Endothelial cell of umbilical vein (primary cell): ENCODE measurements at regions not wholly inside any gene's neighbourhood (a gene's known extent, or its start where the extent isn't known, plus 50 kb on each side); places are given as distances from the start of the nearest gene placed in this dataset.

Source experiments
- BruUV-seq: library from RNA; stranded (reverse); fragments of 400-500 nt; replicated peaks from 2 replicates; lab custom pipeline; 2021; lab: Mats Ljungman, UMichigan
- CTCF ChIA-PET: fragments of 300-600, 350-600 bp; sonication (Branson Sonifier 250); formaldehyde crosslinking; loops from one replicate; lab custom pipeline; 2021; ENCODE audit warnings: antibody characterized with exemption, inconsistent platforms; lab: Charles Lee
- POLR2A ChIA-PET: fragments of 300-600, 350-600 bp; sonication (Branson Sonifier 250); formaldehyde crosslinking; loops from one replicate; lab custom pipeline; 2021; ENCODE audit warnings: antibody characterized with exemption, inconsistent platforms; lab: Charles Lee
- DNase-seq: peaks from one replicate; pipeline ENCODE4 v3.0.0-alpha.2; 2011; ENCODE audit warnings: low read depth, low spot score
- FAIRE-seq: peaks from 2 replicates; lab custom pipeline; 2011; peaks lifted over from hg19 to GRCh38; lab: Jason Lieb, UNC
- H2AFZ ChIP-seq: 2 replicates; pipeline ENCODE4 v1.6.0; 2012; ENCODE audit warnings: low read depth, low read length, control low read depth, inconsistent platforms
- H3K27ac ChIP-seq: 2 replicates; pipeline ENCODE4 v1.5.1; 2011; ENCODE audit warnings: low read depth, mild to moderate bottlenecking, control low read depth, low read length, moderate library complexity; ENCODE audit not compliant: insufficient read depth
- H3K27me3 ChIP-seq, 2 experiments: 2 replicates each; pipeline versions ENCODE4 v1.6.0 to v1.6.1; 2011; ENCODE audit warnings: low read length in 2 of 2, mixed read lengths in 1 of 2; ENCODE audit not compliant: control insufficient read depth in 2 of 2, insufficient read depth in 2 of 2
- H3K36me3 ChIP-seq, 2 experiments: 2 replicates in 1 of 2; 3 replicates in 1 of 2; pipeline ENCODE4 v1.5.1; 2011; ENCODE audit warnings: low read length in 2 of 2, mild to moderate bottlenecking in 1 of 2, moderate library complexity in 1 of 2; ENCODE audit not compliant: control insufficient read depth in 2 of 2, insufficient read depth in 2 of 2; ENCODE audit errors: extremely low read depth in 1 of 2
- H3K4me1 ChIP-seq: 3 replicates; pipeline ENCODE4 v1.5.1; 2011; ENCODE audit warnings: mild to moderate bottlenecking, low read length; ENCODE audit not compliant: control insufficient read depth, insufficient read depth; ENCODE audit errors: extremely low read depth
- H3K4me2 ChIP-seq: 2 replicates; pipeline ENCODE4 v1.6.1; 2011; ENCODE audit warnings: low read length, control low read depth, mixed read lengths; ENCODE audit not compliant: insufficient read depth
- H3K4me3 ChIP-seq, 3 experiments: fragments of 200-600 bp in 1 of 3; sonication (generic), shearing (Covaris generic) in 1 of 3; replicated peaks in 1 of 3; 2 replicates each; pipeline ENCODE4 v1.5.1; 2011 to 2016; ENCODE audit warnings: control low read depth in 3 of 3, low read length in 3 of 3, mild to moderate bottlenecking in 2 of 3, inconsistent platforms in 1 of 3, low read depth in 1 of 3, moderate library complexity in 1 of 3; ENCODE audit not compliant: insufficient read depth in 1 of 3
- H3K79me2 ChIP-seq: 2 replicates; pipeline ENCODE4 v1.6.0; 2012; ENCODE audit warnings: low read length, inconsistent platforms; ENCODE audit not compliant: control insufficient read depth, insufficient read depth
- H3K9ac ChIP-seq: replicated peaks from 2 replicates; pipeline ENCODE3; 2011; ENCODE audit warnings: low read length, control low read depth; ENCODE audit not compliant: insufficient read depth; ENCODE audit errors: extremely low read depth
- H3K9me1 ChIP-seq: replicated peaks from 3 replicates; pipeline ENCODE4 v1.6.0; 2011; ENCODE audit warnings: mild to moderate bottlenecking, low read length; ENCODE audit not compliant: control insufficient read depth, insufficient read depth; ENCODE audit errors: extremely low read depth
- H3K9me3 ChIP-seq: replicated peaks from 2 replicates; pipeline ENCODE4 v1.5.1; 2012; ENCODE audit warnings: low read length, inconsistent platforms; ENCODE audit not compliant: control insufficient read depth, insufficient read depth
- H4K20me1 ChIP-seq: replicated peaks from 2 replicates; pipeline ENCODE3; 2011; ENCODE audit warnings: mild to moderate bottlenecking, low read length; ENCODE audit not compliant: control insufficient read depth, insufficient read depth; ENCODE audit errors: extremely low read depth
- EZH2 ChIP-seq: IDR thresholded peaks from 2 replicates; pipeline ENCODE4 v1.6.1; 2012; ENCODE audit warnings: borderline replicate concordance, low read depth, mild to moderate bottlenecking, moderate library complexity, low read length, inconsistent platforms; ENCODE audit not compliant: severe bottlenecking
- FOS ChIP-seq: IDR thresholded peaks from 2 replicates; pipeline ENCODE4 v1.6.1; 2011; ENCODE audit warnings: mild to moderate bottlenecking, low read length, moderate library complexity, borderline replicate concordance; ENCODE audit not compliant: insufficient read depth
- GATA2 ChIP-seq: IDR thresholded peaks from 2 replicates; pipeline ENCODE4 v1.7.0; 2011; ENCODE audit warnings: low read depth, mild to moderate bottlenecking, moderate library complexity, mixed read lengths, low read length; ENCODE audit not compliant: insufficient read length, insufficient read depth
- JUN ChIP-seq: IDR thresholded peaks from 2 replicates; pipeline ENCODE4 v1.6.1; 2011; ENCODE audit warnings: borderline replicate concordance, low read depth; ENCODE audit not compliant: insufficient read length, insufficient read depth
- MYC ChIP-seq: IDR thresholded peaks from one replicate; pipeline ENCODE4 v1.6.1; 2011; ENCODE audit warnings: mild to moderate bottlenecking, low read depth, low read length
- POLR2A ChIP-seq: IDR thresholded peaks from 2 replicates; pipeline ENCODE4 v1.6.1; 2012; ENCODE audit warnings: low read depth, mild to moderate bottlenecking, control low read depth, low read length
- POLR2AphosphoS5 ChIP-seq: IDR thresholded peaks from 2 replicates; pipeline ENCODE4 v1.6.1; 2012; ENCODE audit warnings: low read depth, mild to moderate bottlenecking, control low read depth, low read length, moderate library complexity; ENCODE audit not compliant: insufficient read depth
- dilution Hi-C: fragments of 300-500 bp; cut with MboI; formaldehyde crosslinking; loops from one replicate; pipeline ENCODE4 v1.15.0; 2019; ENCODE audit warnings: low sequenced_read_pairs; ENCODE audit not compliant: extremely low pct_ligation_motif_present
- intact Hi-C: fragments of 100-400 bp; cut with micrococcal nuclease; formaldehyde crosslinking; loops from one replicate; pipeline ENCODE4 v1.10.0; 2022
- TF ChIP-seq, protein P1 (sequence below), 2 donors: IDR thresholded peaks; 1 replicate in 1 of 2; 2 replicates in 1 of 2; pipeline ENCODE4 v1.5.1; 2011; ENCODE audit warnings: low read length in 2 of 2, mild to moderate bottlenecking in 2 of 2, moderate library complexity in 2 of 2, control low read depth in 1 of 2, inconsistent platforms in 1 of 2, low read depth in 1 of 2; ENCODE audit not compliant: insufficient read depth in 1 of 2; ENCODE audit errors: extremely low read depth in 1 of 2
- TF ChIP-seq, protein P2 (sequence below): IDR thresholded peaks from 2 replicates; pipeline ENCODE4 v1.6.1; 2011; ENCODE audit not compliant: insufficient read depth, insufficient read length

DNA sequence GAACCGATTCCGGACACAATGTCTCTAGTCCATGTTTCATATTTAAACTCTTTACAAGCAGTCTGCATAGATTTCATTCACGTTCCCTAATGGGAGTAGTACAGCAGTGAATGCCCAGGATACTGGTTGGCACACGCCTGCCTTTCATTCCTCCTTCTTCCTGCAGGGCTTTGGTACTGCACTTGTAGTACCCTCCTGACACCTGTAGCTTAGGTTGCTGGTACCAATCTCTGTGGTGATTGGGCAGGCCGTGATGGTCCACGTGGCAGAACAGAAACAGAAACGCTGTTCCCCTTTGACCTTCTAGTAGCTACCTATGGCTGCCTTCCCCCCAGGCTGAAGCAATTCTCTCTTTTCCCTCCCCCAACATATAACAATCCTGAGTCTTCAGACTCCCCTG, 107.3 kb upstream of the MEGF10 start:
- POLR2A ChIA-PET: no interaction called here
- intact Hi-C loops (loop anchor here (10.0 kb wide), 1 partner anchor 261 kb away; no protein-coding TSS in a partner anchor), dilution Hi-C loops (no loop called here)
- H3K4me2 ChIP-seq: no peak overlapping the region
- H3K9me1 ChIP-seq: no peaks in the 10 kb centered on the region
- H3K27me3 ChIP-seq: peaks cover 0 to 5% of the 10 kb centered on the region in 2 experiments
- H4K20me1 ChIP-seq: no peaks in the 10 kb centered on the region
- no TSS peak for BruUV-seq
- no peaks in the 10 kb centered on the region for H3K36me3 ChIP-seq
- H3K9ac ChIP-seq: no peak overlapping the region
- no peak overlapping the region for H2AFZ ChIP-seq
- no peak for TF ChIP-seq JUN
- TF ChIP-seq POLR2AphosphoS5: no peak
- TF ChIP-seq POLR2A: no peak
- TF ChIP-seq, protein P1, sequence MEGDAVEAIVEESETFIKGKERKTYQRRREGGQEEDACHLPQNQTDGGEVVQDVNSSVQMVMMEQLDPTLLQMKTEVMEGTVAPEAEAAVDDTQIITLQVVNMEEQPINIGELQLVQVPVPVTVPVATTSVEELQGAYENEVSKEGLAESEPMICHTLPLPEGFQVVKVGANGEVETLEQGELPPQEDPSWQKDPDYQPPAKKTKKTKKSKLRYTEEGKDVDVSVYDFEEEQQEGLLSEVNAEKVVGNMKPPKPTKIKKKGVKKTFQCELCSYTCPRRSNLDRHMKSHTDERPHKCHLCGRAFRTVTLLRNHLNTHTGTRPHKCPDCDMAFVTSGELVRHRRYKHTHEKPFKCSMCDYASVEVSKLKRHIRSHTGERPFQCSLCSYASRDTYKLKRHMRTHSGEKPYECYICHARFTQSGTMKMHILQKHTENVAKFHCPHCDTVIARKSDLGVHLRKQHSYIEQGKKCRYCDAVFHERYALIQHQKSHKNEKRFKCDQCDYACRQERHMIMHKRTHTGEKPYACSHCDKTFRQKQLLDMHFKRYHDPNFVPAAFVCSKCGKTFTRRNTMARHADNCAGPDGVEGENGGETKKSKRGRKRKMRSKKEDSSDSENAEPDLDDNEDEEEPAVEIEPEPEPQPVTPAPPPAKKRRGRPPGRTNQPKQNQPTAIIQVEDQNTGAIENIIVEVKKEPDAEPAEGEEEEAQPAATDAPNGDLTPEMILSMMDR (IDR thresholded peaks at IDR 0.05; ENCODE audit: extremely low read depth in 1 of 2, insufficient read depth in 1 of 2, low read depth in 1 of 2, low read length in 2 of 2): no peak
- TF ChIP-seq GATA2: no peak
- TF ChIP-seq EZH2: no peak
- TF ChIP-seq MYC: no peak
- TF ChIP-seq FOS: no peak
- TF ChIP-seq, protein P2, sequence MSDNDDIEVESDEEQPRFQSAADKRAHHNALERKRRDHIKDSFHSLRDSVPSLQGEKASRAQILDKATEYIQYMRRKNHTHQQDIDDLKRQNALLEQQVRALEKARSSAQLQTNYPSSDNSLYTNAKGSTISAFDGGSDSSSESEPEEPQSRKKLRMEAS: no peak
- no peak overlapping the region for H3K4me3 ChIP-seq
- H3K79me2 ChIP-seq: no peaks in the 10 kb centered on the region
- FAIRE-seq (no peak), DNase-seq (no peak)
- no peak overlapping the region for H3K27ac ChIP-seq
- CTCF ChIA-PET: interaction anchor here (0.9 kb wide), 1 partner anchor 24 kb away, joined by 3 read pairs; no protein-coding TSS in a partner anchor
- no peaks in the 10 kb centered on the region for H3K4me1 ChIP-seq
- H3K9me3 ChIP-seq: no peaks in the 10 kb centered on the region
